T-cell (primary cell): ENCODE measurements at regions not wholly inside any gene's neighbourhood (a gene's known extent, or its start where the extent isn't known, plus 50 kb on each side); places are given as distances from the start of the nearest gene placed in this dataset.
"Not testable (repeated sequence)": the region's sequence is repeated elsewhere in the genome, so short reads cannot be mapped to it uniquely, and the experiment has no call there.

Experiments
- ATAC-seq, 4 experiments: fragments of 200-7000 bp in 3 of 4; fragments of 150-1000 bp in 1 of 4; cut with Tn5 transposase; replicated peaks in 1 of 4; 1 replicate in 3 of 4; 2 replicates in 1 of 4; pipeline ENCODE4 v1.10.0; 2021; ENCODE audit warnings: moderate library complexity in 3 of 4, mild to moderate bottlenecking in 2 of 4, moderate number of reproducible peaks in 1 of 4
- CTCF ChIA-PET, 2 donors: fragments of 300-600 bp; sonication (Branson Sonifier 250); formaldehyde crosslinking; loops; one replicate each; lab custom pipeline; 2022; ENCODE audit warnings: antibody characterized with exemption in 2 of 2; lab: Charles Lee
- POLR2A ChIA-PET, 2 donors: fragments of 300-600 bp; sonication (Branson Sonifier 250); formaldehyde crosslinking; loops; one replicate each; lab custom pipeline; 2022; ENCODE audit warnings: antibody characterized with exemption in 2 of 2; lab: Charles Lee
- DNase-seq, 35 experiments: peaks; one replicate each; pipeline versions ENCODE4 v3.0.0 to v3.0.0-alpha.2; 2013 to 2023
- H3K27ac ChIP-seq: one replicate; pipeline ENCODE4 v1.5.1; 2013; ENCODE audit warnings: low read length
- H3K27me3 ChIP-seq, 2 experiments: replicated peaks in 1 of 2; 1 replicate in 1 of 2; 2 replicates in 1 of 2; pipeline versions ENCODE4 v1.6.1 to v1.7.0; 2013; ENCODE audit warnings: low read length in 1 of 2, mixed read lengths in 1 of 2; ENCODE audit not compliant: control insufficient read depth in 2 of 2, insufficient read depth in 2 of 2; ENCODE audit errors: extremely low read depth in 1 of 2
- H3K36me3 ChIP-seq, 2 donors: 1 replicate in 1 of 2; 2 replicates in 1 of 2; pipeline versions ENCODE4 v1.6.1 to v1.7.0; 2013; ENCODE audit warnings: low read length in 1 of 2; ENCODE audit not compliant: control insufficient read depth in 2 of 2, insufficient read depth in 1 of 2; ENCODE audit errors: extremely low read depth in 1 of 2
- H3K4me1 ChIP-seq, 2 experiments: 1 replicate in 1 of 2; 2 replicates in 1 of 2; pipeline versions ENCODE4 v1.6.1 to v1.7.0; 2013; ENCODE audit warnings: low read length in 2 of 2, mixed read lengths in 1 of 2; ENCODE audit not compliant: insufficient read depth in 2 of 2, control insufficient read depth in 1 of 2; ENCODE audit errors: extremely low read depth in 1 of 2
- H3K4me3 ChIP-seq, 2 donors: 1 replicate in 1 of 2; 2 replicates in 1 of 2; pipeline versions ENCODE4 v1.5.1 to v1.7.0; 2013; ENCODE audit warnings: mild to moderate bottlenecking in 2 of 2, low read length in 1 of 2, moderate library complexity in 1 of 2; ENCODE audit not compliant: control insufficient read depth in 1 of 2; ENCODE audit errors: extremely low read depth in 1 of 2
- H3K9me3 ChIP-seq: 2 replicates; pipeline ENCODE4 v1.7.0; 2013
- H3K27ac Mint-ChIP-seq, 2 donors: one replicate each; pipeline ENCODE4 v1.8.0; 2020 to 2021; ENCODE audit warnings: mild to moderate bottlenecking in 2 of 2, mixed read lengths in 2 of 2
- H3K27me3 Mint-ChIP-seq, 2 donors: one replicate each; pipeline ENCODE4 v1.8.0; 2021 to 2022; ENCODE audit warnings: mixed read lengths in 2 of 2
- H3K36me3 Mint-ChIP-seq: one replicate; pipeline ENCODE4 v1.8.0; 2021; ENCODE audit warnings: mixed read lengths
- H3K4me1 Mint-ChIP-seq, 3 donors: one replicate each; pipeline ENCODE4 v1.8.0; 2020 to 2022; ENCODE audit warnings: mixed read lengths in 3 of 3, mild to moderate bottlenecking in 1 of 3
- H3K4me3 Mint-ChIP-seq, 3 donors: one replicate each; pipeline ENCODE4 v1.8.0; 2020 to 2022; ENCODE audit warnings: mild to moderate bottlenecking in 3 of 3, mixed read lengths in 3 of 3, moderate library complexity in 3 of 3
- H3K9me3 Mint-ChIP-seq, 3 donors: one replicate each; pipeline ENCODE4 v1.8.0; 2020 to 2022; ENCODE audit warnings: mixed read lengths in 3 of 3
- WGBS: methylation state at CpG from one replicate; pipeline ENCODE4 v1.1.5; 2013; ENCODE audit warnings: missing lambda C conversion rate; ENCODE audit not compliant: insufficient coverage; 5-methylcytosine and 5-hydroxymethylcytosine counted together

GRCh38 chr17:16877099-16877498 is 94.8 kb downstream of the TNFRSF13B start:
- H3K9me3 ChIP-seq: no peaks in the 10 kb centered on the region
- ChIA-PET CTCF (no interaction called here), POLR2A (no interaction called here)

GRCh38 chr17:16875662-16876061 is 96.3 kb downstream of the TNFRSF13B start:
- Histone ChIP-seq H3K27me3 (peaks cover 0 to 32% of the 10 kb centered on the region in 2 experiments), H3K4me1 (no peaks in the 10 kb centered on the region), H3K36me3 (no peaks in the 10 kb centered on the region), H3K27ac (no peak overlapping the region), H3K9me3 (no peaks in the 10 kb centered on the region), H3K4me3 (no peak overlapping the region)
- Mint-ChIP-seq H3K4me1 (no peaks in the 10 kb centered on the region), H3K27ac (no peak overlapping the region), H3K4me3 (no peak overlapping the region), H3K36me3 (no peaks in the 10 kb centered on the region), H3K9me3 (peaks cover 0 to 11% (median 0%) of the 10 kb centered on the region in 3 donors), H3K27me3 (peaks cover 0 to 4% of the 10 kb centered on the region in 2 donors)
- DNase-seq: no peak
- ATAC-seq: no peak
- ChIA-PET CTCF (no interaction called here), POLR2A (no interaction called here)

More at GRCh38 chr17:16877099-16877498, 94.8 kb downstream of the TNFRSF13B start:
- no peaks in the 10 kb centered on the region for H3K36me3 ChIP-seq
- peaks cover 0 to 7% of the 10 kb centered on the region in 2 donors for H3K27me3 Mint-ChIP-seq
- H3K4me1 Mint-ChIP-seq: no peaks in the 10 kb centered on the region
- 80% methylated on average over 1 of the region's 1 CpG for WGBS
- no peaks in the 10 kb centered on the region for H3K36me3 Mint-ChIP-seq
- H3K27me3 ChIP-seq: peaks cover 0 to 44% of the 10 kb centered on the region in 2 experiments
- H3K27ac ChIP-seq: no peak overlapping the region
- no peak for ATAC-seq
- no peak overlapping the region for H3K27ac Mint-ChIP-seq
- no peak overlapping the region for H3K4me3 ChIP-seq
- H3K9me3 Mint-ChIP-seq: peaks cover 0 to 11% (median 0%) of the 10 kb centered on the region in 3 donors
- DNase-seq: no peak
- H3K4me3 Mint-ChIP-seq: no peak overlapping the region
- no peaks in the 10 kb centered on the region for H3K4me1 ChIP-seq

- H3K27ac Mint-ChIP-seq, H3K4me1 ChIP-seq, H3K27ac ChIP-seq, CTCF ChIA-PET, ATAC-seq, POLR2A ChIA-PET, H3K36me3 Mint-ChIP-seq, H3K27me3 Mint-ChIP-seq, H3K4me3 ChIP-seq, H3K4me3 Mint-ChIP-seq, H3K9me3 ChIP-seq, DNase-seq, H3K4me1 Mint-ChIP-seq, H3K36me3 ChIP-seq: not testable (repeated sequence)
- H3K9me3 Mint-ChIP-seq: peaks cover 0 to 11% (median 0%) of the 10 kb centered on the region in 3 donors
- peaks cover 0 to 24% of the 10 kb centered on the region in 2 experiments for H3K27me3 ChIP-seq
- 75% methylated on average over 2 of the region's 12 CpGs for WGBS
These were observed 97.7 kb downstream of the TNFRSF13B start for GRCh38 chr17:16874216-16874615.

GRCh38 chr17:16873174-16874035 is 98.5 kb downstream of the TNFRSF13B start:
- Histone ChIP-seq H3K27me3 (peaks cover 0 to 19% of the 10 kb centered on the region in 2 experiments), H3K4me3 (no peak overlapping the region), H3K4me1 (no peaks in the 10 kb centered on the region), H3K36me3 (no peaks in the 10 kb centered on the region), H3K27ac (no peak overlapping the region), H3K9me3 (no peaks in the 10 kb centered on the region)
- H3K36me3 Mint-ChIP-seq: no peaks in the 10 kb centered on the region
- H3K4me1 Mint-ChIP-seq: no peaks in the 10 kb centered on the region
- peak in 1 of 4 experiments; percentile 55 for ATAC-seq
- POLR2A ChIA-PET: no interaction called here
- no peak overlapping the region for H3K4me3 Mint-ChIP-seq
- CTCF ChIA-PET: no interaction called here
- peak in 19 of 35 experiments; percentile 4 to 43 (median 14) for DNase-seq
- H3K9me3 Mint-ChIP-seq: peaks cover 0 to 11% (median 0%) of the 10 kb centered on the region in 3 donors
- peaks cover 0 to 4% of the 10 kb centered on the region in 2 donors for H3K27me3 Mint-ChIP-seq
- H3K27ac Mint-ChIP-seq: no peak overlapping the region
- WGBS: 53% methylated on average over 14 of the region's 15 CpGs

GRCh38 chr17:16872351-16873173 is 99.4 kb downstream of the TNFRSF13B start:
- Histone ChIP-seq H3K4me1 (no peaks in the 10 kb centered on the region), H3K27ac (no peak overlapping the region), H3K4me3 (no peak overlapping the region), H3K36me3 (no peaks in the 10 kb centered on the region), H3K27me3 (peaks cover 0 to 19% of the 10 kb centered on the region in 2 experiments), H3K9me3 (no peaks in the 10 kb centered on the region)
- ATAC-seq: no peak
- 90% methylated on average over 10 of the region's 16 CpGs for WGBS
- Mint-ChIP-seq H3K9me3 (peaks cover 0 to 6% (median 0%) of the 10 kb centered on the region in 3 donors), H3K4me1 (no peaks in the 10 kb centered on the region), H3K36me3 (no peaks in the 10 kb centered on the region), H3K27me3 (peaks cover 0 to 4% of the 10 kb centered on the region in 2 donors), H3K27ac (no peak overlapping the region), H3K4me3 (no peak overlapping the region)
- ChIA-PET POLR2A (no interaction called here), CTCF (no interaction called here)
- no peak for DNase-seq

GRCh38 chr17:16871446-16872190 is 100.3 kb downstream of the TNFRSF13B start:
- H3K36me3 Mint-ChIP-seq, H3K4me1 Mint-ChIP-seq, ATAC-seq, H3K4me3 ChIP-seq, H3K9me3 ChIP-seq, H3K36me3 ChIP-seq, H3K4me3 Mint-ChIP-seq, CTCF ChIA-PET, H3K9me3 Mint-ChIP-seq, H3K27ac Mint-ChIP-seq, H3K27ac ChIP-seq, DNase-seq, H3K27me3 Mint-ChIP-seq, POLR2A ChIA-PET, H3K4me1 ChIP-seq: not testable (repeated sequence)
- peaks cover 0 to 19% of the 10 kb centered on the region in 2 experiments for H3K27me3 ChIP-seq
- WGBS: 88% methylated on average over 12 of the region's 17 CpGs
